ENCODE measurements at regions not wholly inside any gene's neighbourhood (a gene's known extent, or its start where the extent isn't known, plus 50 kb on each side); places are given as distances from the start of the nearest gene placed in this dataset.
A peak's percentile ranks its signal among the peaks of the same experiment; 100 is the strongest.

DNA sequence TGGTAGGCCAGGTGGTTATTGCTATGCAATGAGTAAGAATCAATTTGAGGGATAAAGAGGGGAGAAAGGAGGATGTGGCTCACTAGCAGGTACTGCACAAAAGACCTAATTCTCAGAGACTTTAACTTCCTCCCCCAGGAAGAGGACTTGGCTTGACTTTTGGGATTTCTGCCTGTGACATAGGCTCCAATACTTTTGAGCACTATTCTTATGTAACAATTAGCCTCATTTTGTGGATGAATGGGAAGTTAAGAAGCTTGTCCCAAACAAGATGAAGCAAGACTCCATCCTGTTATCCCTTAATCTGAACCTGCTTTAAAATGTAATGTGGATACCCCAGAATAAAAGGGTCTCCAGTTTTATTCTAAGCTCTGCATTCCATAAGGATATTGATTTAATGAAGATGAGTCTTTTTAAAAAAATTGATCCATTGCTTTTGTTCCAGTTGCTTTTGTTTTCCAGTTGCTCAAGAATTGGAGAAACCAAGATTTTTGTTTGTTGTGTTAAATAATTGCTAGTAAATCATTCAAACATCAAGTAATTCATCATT is 218.5 kb downstream of the SNX13 start:
- no peaks in the 10 kb centered on the region for H3K4me1 ChIP-seq (ENCODE audit: insufficient read depth, low read length)
- no peaks in the 10 kb centered on the region for H3K79me2 ChIP-seq (ENCODE audit: insufficient read depth, low read length)
- no peak overlapping the region for H3K4me3 ChIP-seq (ENCODE audit: insufficient read depth, low read length)
- DNase-seq (ENCODE audit: insufficient read length, low spot score, missing footprints), result no peak
- no peak overlapping the region for H2AFZ ChIP-seq (ENCODE audit: low read length)
- TF ChIP-seq, protein P1, sequence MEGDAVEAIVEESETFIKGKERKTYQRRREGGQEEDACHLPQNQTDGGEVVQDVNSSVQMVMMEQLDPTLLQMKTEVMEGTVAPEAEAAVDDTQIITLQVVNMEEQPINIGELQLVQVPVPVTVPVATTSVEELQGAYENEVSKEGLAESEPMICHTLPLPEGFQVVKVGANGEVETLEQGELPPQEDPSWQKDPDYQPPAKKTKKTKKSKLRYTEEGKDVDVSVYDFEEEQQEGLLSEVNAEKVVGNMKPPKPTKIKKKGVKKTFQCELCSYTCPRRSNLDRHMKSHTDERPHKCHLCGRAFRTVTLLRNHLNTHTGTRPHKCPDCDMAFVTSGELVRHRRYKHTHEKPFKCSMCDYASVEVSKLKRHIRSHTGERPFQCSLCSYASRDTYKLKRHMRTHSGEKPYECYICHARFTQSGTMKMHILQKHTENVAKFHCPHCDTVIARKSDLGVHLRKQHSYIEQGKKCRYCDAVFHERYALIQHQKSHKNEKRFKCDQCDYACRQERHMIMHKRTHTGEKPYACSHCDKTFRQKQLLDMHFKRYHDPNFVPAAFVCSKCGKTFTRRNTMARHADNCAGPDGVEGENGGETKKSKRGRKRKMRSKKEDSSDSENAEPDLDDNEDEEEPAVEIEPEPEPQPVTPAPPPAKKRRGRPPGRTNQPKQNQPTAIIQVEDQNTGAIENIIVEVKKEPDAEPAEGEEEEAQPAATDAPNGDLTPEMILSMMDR (IDR thresholded peaks at IDR 0.05; ENCODE audit: extremely low read depth, low read depth, low read length), result no peak
- H3K4me2 ChIP-seq (ENCODE audit: insufficient read depth, low read length), result no peak overlapping the region
- H3K27ac ChIP-seq (ENCODE audit: low read depth, low read length), result no peak overlapping the region
- no peaks in the 10 kb centered on the region for H3K9me3 ChIP-seq (ENCODE audit: low read depth, low read length)
- H3K27me3 ChIP-seq (ENCODE audit: insufficient read depth, low read length), result peaks cover 6% of the 10 kb centered on the region
- H3K36me3 ChIP-seq (ENCODE audit: insufficient read depth, low read length), result no peaks in the 10 kb centered on the region
- no peaks in the 10 kb centered on the region for H4K20me1 ChIP-seq (ENCODE audit: insufficient read depth, low read length)

DNA sequence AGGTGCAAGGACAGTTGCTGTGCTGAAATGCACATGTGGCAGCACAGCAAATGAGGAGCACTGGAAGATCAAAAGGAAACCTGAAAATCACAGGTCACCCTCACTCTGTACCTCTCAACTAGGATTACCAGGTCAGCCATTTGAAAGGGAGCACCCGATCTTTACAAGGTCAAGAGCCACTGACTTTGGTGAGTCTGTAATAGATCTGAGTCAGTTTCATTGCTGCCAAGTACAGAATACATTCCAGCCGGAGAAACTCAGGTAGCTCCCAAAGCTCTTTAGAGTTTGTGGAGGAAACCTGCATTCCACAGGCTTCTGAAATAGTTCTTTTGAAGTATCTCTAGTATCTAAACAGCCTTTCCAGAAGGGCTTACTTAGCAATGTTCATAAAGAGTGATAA is 217.5 kb downstream of the SNX13 start:
- H3K9me3 ChIP-seq (ENCODE audit: low read depth, low read length), result no peaks in the 10 kb centered on the region
- no peaks in the 10 kb centered on the region for H3K79me2 ChIP-seq (ENCODE audit: insufficient read depth, low read length)

DNA sequence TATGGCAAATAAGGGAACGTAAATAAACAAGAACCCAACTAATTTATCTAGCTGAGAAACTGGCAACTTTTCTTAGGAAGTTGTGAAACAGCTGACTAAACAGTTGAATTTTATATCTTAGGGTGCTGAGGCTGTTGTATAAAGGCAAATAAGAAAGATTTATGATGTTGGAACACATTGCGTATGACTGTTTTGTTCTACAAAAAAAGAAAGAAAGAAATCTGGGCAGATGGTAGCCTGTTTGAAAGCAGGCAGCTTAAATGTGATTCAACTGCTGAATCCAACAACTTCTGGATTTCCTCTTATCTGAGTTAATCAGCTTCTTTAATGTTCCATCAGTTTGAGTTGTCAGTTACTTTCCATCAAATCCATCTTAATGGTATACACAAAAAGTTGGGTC is 214.5 kb downstream of the SNX13 start:
- Histone ChIP-seq H3K9me3 (ENCODE audit: low read depth, low read length) (no peaks in the 10 kb centered on the region), H3K4me3 (ENCODE audit: insufficient read depth, low read length) (no peak overlapping the region), H4K20me1 (ENCODE audit: insufficient read depth, low read length) (no peaks in the 10 kb centered on the region), H3K27me3 (ENCODE audit: insufficient read depth, low read length) (peaks cover 6% of the 10 kb centered on the region), H3K36me3 (ENCODE audit: insufficient read depth, low read length) (no peaks in the 10 kb centered on the region), H3K4me1 (ENCODE audit: insufficient read depth, low read length) (no peaks in the 10 kb centered on the region), H3K27ac (ENCODE audit: low read depth, low read length) (no peak overlapping the region), H3K79me2 (ENCODE audit: insufficient read depth, low read length) (no peaks in the 10 kb centered on the region), H3K4me2 (ENCODE audit: insufficient read depth, low read length) (no peak overlapping the region), H2AFZ (ENCODE audit: low read length) (peak overlapping the region; percentile 23)
- TF ChIP-seq, protein P1 (IDR thresholded peaks at IDR 0.05; ENCODE audit: extremely low read depth, low read depth, low read length), result no peak
- peak; percentile 45 for DNase-seq (ENCODE audit: insufficient read length, low spot score, missing footprints)

More for the DNA sequence above, 217.5 kb downstream of the SNX13 start:
- Histone ChIP-seq H2AFZ (ENCODE audit: low read length) (no peak overlapping the region), H4K20me1 (ENCODE audit: insufficient read depth, low read length) (no peaks in the 10 kb centered on the region), H3K4me1 (ENCODE audit: insufficient read depth, low read length) (no peaks in the 10 kb centered on the region), H3K27ac (ENCODE audit: low read depth, low read length) (no peak overlapping the region), H3K4me2 (ENCODE audit: insufficient read depth, low read length) (no peak overlapping the region), H3K27me3 (ENCODE audit: insufficient read depth, low read length) (peaks cover 6% of the 10 kb centered on the region), H3K4me3 (ENCODE audit: insufficient read depth, low read length) (no peak overlapping the region), H3K36me3 (ENCODE audit: insufficient read depth, low read length) (no peaks in the 10 kb centered on the region)
- TF ChIP-seq, protein P1 (IDR thresholded peaks at IDR 0.05; ENCODE audit: extremely low read depth, low read depth, low read length), result no peak
- DNase-seq (ENCODE audit: insufficient read length, low spot score, missing footprints), result no peak

DNA sequence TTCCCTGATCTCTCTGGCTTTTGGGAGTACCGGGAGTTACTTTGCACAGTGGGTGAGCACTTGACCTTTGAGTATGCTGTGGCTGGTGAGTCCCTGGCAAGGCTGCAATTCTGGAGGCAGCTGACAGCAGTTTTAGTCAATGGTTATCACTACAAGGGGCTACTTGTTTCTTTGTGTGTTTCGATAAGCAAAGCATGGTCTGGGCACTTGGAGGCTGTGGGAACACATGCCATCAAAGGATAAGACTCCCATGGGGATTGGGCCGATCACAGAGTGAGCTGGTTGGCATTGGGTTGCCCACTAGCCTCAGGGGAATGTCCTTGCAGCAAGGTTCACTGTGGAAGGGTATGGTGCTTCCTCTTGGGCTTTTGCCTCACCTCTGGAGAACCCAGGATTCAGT is 208.2 kb downstream of the SNX13 start:
- Histone ChIP-seq H3K4me3 (ENCODE audit: insufficient read depth, low read length) (no peak overlapping the region), H3K27me3 (ENCODE audit: insufficient read depth, low read length) (no peaks in the 10 kb centered on the region), H3K4me2 (ENCODE audit: insufficient read depth, low read length) (no peak overlapping the region), H3K79me2 (ENCODE audit: insufficient read depth, low read length) (no peaks in the 10 kb centered on the region), H3K4me1 (ENCODE audit: insufficient read depth, low read length) (no peaks in the 10 kb centered on the region), H3K9me3 (ENCODE audit: low read depth, low read length) (no peaks in the 10 kb centered on the region), H3K27ac (ENCODE audit: low read depth, low read length) (no peak overlapping the region), H4K20me1 (ENCODE audit: insufficient read depth, low read length) (no peaks in the 10 kb centered on the region), H2AFZ (ENCODE audit: low read length) (no peak overlapping the region), H3K36me3 (ENCODE audit: insufficient read depth, low read length) (no peaks in the 10 kb centered on the region)
- no peak for DNase-seq (ENCODE audit: insufficient read length, low spot score, missing footprints)
- TF ChIP-seq, protein P1 (IDR thresholded peaks at IDR 0.05; ENCODE audit: extremely low read depth, low read depth, low read length), result no peak
